K562 (cell line): ENCODE measurements at regions not wholly inside any gene's neighbourhood (a gene's known extent, or its start where the extent isn't known, plus 50 kb on each side); places are given as distances from the start of the nearest gene placed in this dataset.

Experiments used
- ATAC-seq: fragments of 200-7000 bp; cut with Tn5 transposase; 3 replicates; pipeline ENCODE4 v1.9.1; 2020; ENCODE audit warnings: moderate library complexity
- BruUV-seq: library from RNA; stranded (reverse); fragments of 400-500 nt; replicated peaks from 2 replicates; lab custom pipeline; 2021; lab: Mats Ljungman, UMichigan
- CTCF ChIA-PET: fragments of 300-600 bp; formaldehyde crosslinking; extraction: SDS; loops from one replicate; lab custom pipeline; 2021; ENCODE audit warnings: low intra/inter-chr PET ratio; lab: Yijun Ruan, JAX
- POLR2A ChIA-PET: fragments of 300-600, 350-650 bp; sonication (Branson Sonifier 250); formaldehyde crosslinking; extraction: SDS; loops from one replicate; lab custom pipeline; 2021; ENCODE audit warnings: antibody characterized with exemption, inconsistent platforms; lab: Yijun Ruan, JAX
- DNase-seq, 4 experiments: peaks; one replicate each; pipeline versions ENCODE4 v3.0.0 to v3.0.0-alpha.2; 2011 to 2018; ENCODE audit warnings: low spot score in 3 of 4, mixed read lengths in 3 of 4; ENCODE audit errors: extremely low read depth in 1 of 4
- FAIRE-seq: peaks from 2 replicates; lab custom pipeline; 2011; peaks lifted over from hg19 to GRCh38; lab: Jason Lieb, UNC
- H2AFZ ChIP-seq: 2 replicates; pipeline ENCODE4 v1.6.0; 2011; ENCODE audit warnings: low read depth, low read length, control low read depth, inconsistent platforms
- H3K27ac ChIP-seq: fragments of 200-600 bp; 3 replicates; pipeline ENCODE4 v1.8.0; 2011; ENCODE audit warnings: low read depth, mild to moderate bottlenecking, control low read depth, inconsistent platforms, low read length, moderate library complexity, mixed read lengths; ENCODE audit errors: extremely low read depth
- H3K27me3 ChIP-seq, 2 experiments: fragments of 300-600 bp in 1 of 2; 2 replicates in 1 of 2; 3 replicates in 1 of 2; pipeline versions ENCODE4 v1.6.0 to v1.8.0; 2011; ENCODE audit warnings: inconsistent platforms in 2 of 2, low read length in 2 of 2, mild to moderate bottlenecking in 1 of 2, mixed read lengths in 1 of 2, moderate library complexity in 1 of 2; ENCODE audit not compliant: control insufficient read depth in 2 of 2, insufficient read depth in 2 of 2
- H3K36me3 ChIP-seq: fragments of 300-600 bp; 3 replicates; pipeline ENCODE4 v1.8.0; 2011; ENCODE audit warnings: mild to moderate bottlenecking, low read length, inconsistent platforms; ENCODE audit not compliant: control insufficient read depth, insufficient read depth
- H3K4me1 ChIP-seq, 2 experiments: fragments of 200-600 bp in 1 of 2; replicated peaks in 1 of 2; 2 replicates in 1 of 2; 3 replicates in 1 of 2; pipeline versions ENCODE4 v1.5.1 to v1.8.0; 2011; ENCODE audit warnings: inconsistent platforms in 2 of 2, low read length in 2 of 2, mild to moderate bottlenecking in 1 of 2, mixed read lengths in 1 of 2, moderate library complexity in 1 of 2; ENCODE audit not compliant: control insufficient read depth in 2 of 2, insufficient read depth in 2 of 2
- H3K4me2 ChIP-seq: 2 replicates; pipeline ENCODE4 v1.6.1; 2011; ENCODE audit warnings: low read length, control low read depth, inconsistent platforms, mixed read lengths; ENCODE audit not compliant: insufficient read depth
- H3K4me3 ChIP-seq: fragments of 200-600 bp; sonication (generic), shearing (Covaris generic); 2 replicates; pipeline ENCODE4 v1.5.1; 2016; ENCODE audit warnings: control low read depth, inconsistent platforms
- H3K79me2 ChIP-seq: fragments of 200-600 bp; 3 replicates; pipeline ENCODE4 v1.8.0; 2011; ENCODE audit warnings: low read length, inconsistent platforms; ENCODE audit not compliant: control insufficient read depth, insufficient read depth
- H3K9ac ChIP-seq, 2 experiments: 2 replicates each; pipeline versions ENCODE4 v1.6.0 to v1.6.1; 2011; ENCODE audit warnings: low read depth in 2 of 2, low read length in 2 of 2, control low read depth in 1 of 2, inconsistent platforms in 1 of 2, mild to moderate bottlenecking in 1 of 2, mixed read lengths in 1 of 2; ENCODE audit not compliant: insufficient read depth in 1 of 2
- H3K9me1 ChIP-seq: one replicate; pipeline ENCODE4 v1.6.0; 2011; ENCODE audit warnings: inconsistent platforms, mild to moderate bottlenecking, low read length, moderate library complexity; ENCODE audit not compliant: control insufficient read depth, insufficient read depth
- H3K9me3 ChIP-seq: replicated peaks from 2 replicates; pipeline ENCODE4 v1.5.1; 2011; ENCODE audit warnings: low read depth, low read length, inconsistent platforms; ENCODE audit not compliant: control insufficient read depth, insufficient read depth
- H4K20me1 ChIP-seq: replicated peaks from 2 replicates; pipeline ENCODE4 v1.6.1; 2011; ENCODE audit warnings: low read length, inconsistent platforms, mixed read lengths; ENCODE audit not compliant: control insufficient read depth, insufficient read depth
- FOSL1 ChIP-seq: fragments of 200-800 bp; sonication (Bioruptor generic); conservative IDR thresholded peaks from 2 replicates; pipeline ENCODE4 v1.6.1; 2016; ENCODE audit warnings: missing genetic modification characterization, missing compliant biosample characterization
- HMG20A ChIP-seq: fragments of 450-650 bp; formaldehyde crosslinking; conservative IDR thresholded peaks from 2 replicates; pipeline ENCODE4 v1.4.0; 2020; ENCODE audit warnings: mild to moderate bottlenecking, mixed read lengths
- MECOM ChIP-seq: fragments of 250-450 bp; sonication (Bioruptor Pico); IDR thresholded peaks from 2 replicates; pipeline ENCODE4 v1.8.0; 2022; ENCODE audit warnings: inconsistent platforms
- NEUROD1 ChIP-seq: fragments of 150-350 bp; IDR thresholded peaks from 2 replicates; pipeline ENCODE4 v1.6.1; 2014; ENCODE audit warnings: borderline replicate concordance, low read length, low read depth; ENCODE audit not compliant: partially characterized antibody
- SMAD3 ChIP-seq: fragments of 450-650 bp; formaldehyde crosslinking; conservative IDR thresholded peaks from 2 replicates; pipeline ENCODE4 v1.4.0; 2020; ENCODE audit warnings: mild to moderate bottlenecking
- ZSCAN29 ChIP-seq: fragments of 450-650 bp; IDR thresholded peaks from 2 replicates; pipeline ENCODE4 v1.6.1; 2017
- WGBS: fragments of 100-300 bp; shearing (Covaris generic); methylation state at CpG from one replicate; pipeline ENCODE4 v1.1.6; 2016; ENCODE audit warnings: low coverage, mixed read lengths; ENCODE audit not compliant: insufficient coverage; ENCODE audit errors: missing lambda C conversion rate; 5-methylcytosine and 5-hydroxymethylcytosine counted together
- in situ Hi-C: fragments of 300-500 bp; cut with MboI; formaldehyde crosslinking; loops from 4 replicates; pipeline ENCODE4 v1.15.0; 2018; ENCODE audit warnings: inconsistent platforms, mixed read lengths
- intact Hi-C: fragments of 100-400 bp; cut with micrococcal nuclease; formaldehyde crosslinking; loops from 2 replicates; pipeline ENCODE4 v1.14.2; 2022
- TF ChIP-seq, protein P1 (sequence below): sonication (generic); formaldehyde crosslinking; IDR thresholded peaks from 2 replicates; pipeline ENCODE4 v1.8.0; 2022; ENCODE audit warnings: mild to moderate bottlenecking, missing genetic modification reagents
- TF ChIP-seq, protein P2 (sequence below): IDR thresholded peaks from 2 replicates; pipeline ENCODE4 v1.6.1; 2011; ENCODE audit not compliant: insufficient read length; ENCODE audit errors: extremely low read depth
- TF ChIP-seq, protein P3 (sequence below): sonication (generic); formaldehyde crosslinking; IDR thresholded peaks from 2 replicates; pipeline ENCODE4 v1.8.0; 2022; ENCODE audit warnings: mild to moderate bottlenecking, missing genetic modification reagents

GRCh38 chr2:33678436-33678835 lies 79.3 kb upstream of the FAM98A start:
- Histone ChIP-seq H3K36me3 (no peaks in the 10 kb centered on the region), H3K9ac (no peak overlapping the region), H2AFZ (no peak overlapping the region), H3K4me3 (no peak overlapping the region), H3K79me2 (no peaks in the 10 kb centered on the region), H4K20me1 (no peaks in the 10 kb centered on the region), H3K27me3 (no peaks in the 10 kb centered on the region), H3K9me1 (no peaks in the 10 kb centered on the region), H3K27ac (no peak overlapping the region), H3K4me2 (no peak overlapping the region), H3K4me1 (no peaks in the 10 kb centered on the region), H3K9me3 (no peaks in the 10 kb centered on the region)
- intact Hi-C loops (no loop called here), in situ Hi-C loops (no loop called here)
- ChIA-PET CTCF (no interaction called here), POLR2A (no interaction called here)
- TF ChIP-seq, protein P1, sequence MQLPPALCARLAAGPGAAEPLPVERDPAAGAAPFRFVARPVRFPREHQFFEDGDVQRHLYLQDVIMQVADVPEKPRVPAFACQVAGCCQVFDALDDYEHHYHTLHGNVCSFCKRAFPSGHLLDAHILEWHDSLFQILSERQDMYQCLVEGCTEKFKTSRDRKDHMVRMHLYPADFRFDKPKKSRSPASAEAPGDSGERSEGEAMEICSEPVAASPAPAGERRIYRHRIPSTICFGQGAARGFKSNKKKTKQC (CRISPR knock-in tag), result no peak
- TF ChIP-seq, protein P2, sequence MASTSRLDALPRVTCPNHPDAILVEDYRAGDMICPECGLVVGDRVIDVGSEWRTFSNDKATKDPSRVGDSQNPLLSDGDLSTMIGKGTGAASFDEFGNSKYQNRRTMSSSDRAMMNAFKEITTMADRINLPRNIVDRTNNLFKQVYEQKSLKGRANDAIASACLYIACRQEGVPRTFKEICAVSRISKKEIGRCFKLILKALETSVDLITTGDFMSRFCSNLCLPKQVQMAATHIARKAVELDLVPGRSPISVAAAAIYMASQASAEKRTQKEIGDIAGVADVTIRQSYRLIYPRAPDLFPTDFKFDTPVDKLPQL, result no peak
- TF ChIP-seq, protein P3, sequence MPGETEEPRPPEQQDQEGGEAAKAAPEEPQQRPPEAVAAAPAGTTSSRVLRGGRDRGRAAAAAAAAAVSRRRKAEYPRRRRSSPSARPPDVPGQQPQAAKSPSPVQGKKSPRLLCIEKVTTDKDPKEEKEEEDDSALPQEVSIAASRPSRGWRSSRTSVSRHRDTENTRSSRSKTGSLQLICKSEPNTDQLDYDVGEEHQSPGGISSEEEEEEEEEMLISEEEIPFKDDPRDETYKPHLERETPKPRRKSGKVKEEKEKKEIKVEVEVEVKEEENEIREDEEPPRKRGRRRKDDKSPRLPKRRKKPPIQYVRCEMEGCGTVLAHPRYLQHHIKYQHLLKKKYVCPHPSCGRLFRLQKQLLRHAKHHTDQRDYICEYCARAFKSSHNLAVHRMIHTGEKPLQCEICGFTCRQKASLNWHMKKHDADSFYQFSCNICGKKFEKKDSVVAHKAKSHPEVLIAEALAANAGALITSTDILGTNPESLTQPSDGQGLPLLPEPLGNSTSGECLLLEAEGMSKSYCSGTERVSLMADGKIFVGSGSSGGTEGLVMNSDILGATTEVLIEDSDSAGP (CRISPR knock-in tag), result no peak
- TF ChIP-seq SMAD3, result no peak
- no peak for TF ChIP-seq NEUROD1
- TF ChIP-seq MECOM (CRISPR knock-in tag), result no peak
- TF ChIP-seq HMG20A (CRISPR knock-in tag), result no peak
- TF ChIP-seq ZSCAN29, result no peak
- no peak for TF ChIP-seq FOSL1
- FAIRE-seq (no peak), DNase-seq (no peak), ATAC-seq (no peak)
- WGBS, result 0% methylated on average over 1 of the region's 1 CpG
- no TSS peak for BruUV-seq
